GM23338 (cell line): ENCODE measurements at regions not wholly inside any gene's neighbourhood (a gene's known extent, or its start where the extent isn't known, plus 50 kb on each side); places are given as distances from the start of the nearest gene placed in this dataset.

ENCODE experiments used
- ATAC-seq: fragments of 200-7000 bp; cut with Tn5 transposase; 3 replicates; pipeline ENCODE4 v1.9.1; 2020
- DNase-seq: peaks from one replicate; pipeline ENCODE4 v3.0.0-alpha.2; 2015; ENCODE audit warnings: low spot score
- H2AFZ ChIP-seq: fragments of 200-600 bp; sonication (generic); 2 replicates; pipeline ENCODE4 v1.8.0; 2016; ENCODE audit warnings: antibody characterized with exemption, mild to moderate bottlenecking, moderate library complexity
- H3F3A ChIP-seq: fragments of 200-600 bp; sonication (generic); replicated peaks from 2 replicates; pipeline ENCODE4 v1.8.0; 2017; ENCODE audit warnings: antibody characterized with exemption, mixed run types, low read depth
- H3K27ac ChIP-seq: fragments of 200-600 bp; sonication (generic); 2 replicates; pipeline ENCODE4 v1.6.1; 2016; ENCODE audit warnings: low read depth
- H3K27me3 ChIP-seq: fragments of 200-600 bp; sonication (generic); 2 replicates; pipeline ENCODE4 v1.8.0; 2016; ENCODE audit warnings: mild to moderate bottlenecking, mixed run types, moderate library complexity; ENCODE audit not compliant: insufficient read depth
- H3K36me3 ChIP-seq: fragments of 200-600 bp; sonication (generic); 2 replicates; pipeline ENCODE4 v1.8.0; 2016; ENCODE audit warnings: mild to moderate bottlenecking; ENCODE audit not compliant: insufficient read depth
- H3K4me1 ChIP-seq: fragments of 200-600 bp; sonication (generic); 2 replicates; pipeline ENCODE4 v1.8.0; 2016; ENCODE audit warnings: mild to moderate bottlenecking, moderate library complexity; ENCODE audit not compliant: insufficient read depth
- H3K4me2 ChIP-seq: fragments of 200-600 bp; sonication (generic); 2 replicates; pipeline ENCODE4 v1.7.1; 2017; ENCODE audit warnings: mixed run types
- H3K4me3 ChIP-seq: fragments of 200-600 bp; sonication (generic); 2 replicates; pipeline ENCODE4 v1.6.1; 2016; ENCODE audit warnings: mixed run types
- H3K79me2 ChIP-seq: fragments of 200-600 bp; sonication (generic); replicated peaks from 2 replicates; pipeline ENCODE4 v1.8.0; 2017; ENCODE audit warnings: mild to moderate bottlenecking; ENCODE audit not compliant: insufficient read depth
- H3K9me2 ChIP-seq: fragments of 200-600 bp; sonication (generic); 2 replicates; pipeline ENCODE4 v1.8.0; 2017; ENCODE audit not compliant: insufficient read depth
- H4K20me1 ChIP-seq: fragments of 200-600 bp; sonication (generic); replicated peaks from 2 replicates; pipeline ENCODE4 v1.8.0; 2017; ENCODE audit warnings: mild to moderate bottlenecking; ENCODE audit not compliant: insufficient read depth
- H3K27ac Mint-ChIP-seq: 2 replicates; pipeline ENCODE4 v1.8.0; 2020; ENCODE audit warnings: inconsistent platforms, mild to moderate bottlenecking, moderate library complexity, mixed read lengths
- H3K27me3 Mint-ChIP-seq: 3 replicates; pipeline ENCODE4 v1.8.0; 2022; ENCODE audit warnings: low read depth, mild to moderate bottlenecking, moderate library complexity, mixed read lengths, inconsistent platforms; ENCODE audit not compliant: insufficient read depth, poor library complexity
- H3K36me3 Mint-ChIP-seq: 3 replicates; pipeline ENCODE4 v1.8.0; 2021; ENCODE audit warnings: low read depth, mild to moderate bottlenecking, inconsistent platforms, moderate library complexity, mixed read lengths
- H3K4me1 Mint-ChIP-seq: 3 replicates; pipeline ENCODE4 v1.8.0; 2020; ENCODE audit warnings: mild to moderate bottlenecking, inconsistent platforms, mixed read lengths
- H3K4me3 Mint-ChIP-seq: 3 replicates; pipeline ENCODE4 v1.8.0; 2021; ENCODE audit warnings: moderate library complexity, mild to moderate bottlenecking, inconsistent platforms, mixed read lengths
- H3K9me3 Mint-ChIP-seq: 3 replicates; pipeline ENCODE4 v1.8.0; 2020; ENCODE audit warnings: moderate library complexity, mild to moderate bottlenecking, inconsistent platforms, mixed read lengths
- CREB1 ChIP-seq: fragments of 250-450 bp; sonication (Bioruptor Pico); IDR thresholded peaks from 2 replicates; pipeline ENCODE4 v1.5.0; 2020; ENCODE audit warnings: low read depth, mild to moderate bottlenecking, moderate library complexity
- CTCF ChIP-seq, 2 experiments: fragments of 200-600 bp in 1 of 2; sonication (generic) in 1 of 2; conservative IDR thresholded peaks; 2 replicates each; pipeline versions ENCODE4 v1.5.1 to v1.6.1; 2016 to 2017; ENCODE audit warnings: antibody characterized with exemption in 2 of 2, low read depth in 2 of 2, mild to moderate bottlenecking in 2 of 2, moderate library complexity in 1 of 2
- ETS1 ChIP-seq: IDR thresholded peaks from 2 replicates; pipeline ENCODE4 v1.6.1; 2016; ENCODE audit warnings: antibody characterized with exemption
- EZH2 ChIP-seq: fragments of 200-600 bp; sonication (generic); IDR thresholded peaks from one replicate; pipeline ENCODE4 v1.8.0; 2017; ENCODE audit warnings: antibody characterized with exemption, mild to moderate bottlenecking, low read depth; ENCODE audit not compliant: unreplicated experiment
- EZH2phosphoT487 ChIP-seq: fragments of 200-600 bp; sonication (generic); IDR thresholded peaks from one replicate; pipeline ENCODE4 v1.8.1; 2018; ENCODE audit warnings: antibody characterized with exemption; ENCODE audit not compliant: unreplicated experiment
- JUNB ChIP-seq: IDR thresholded peaks from one replicate; pipeline ENCODE4 v1.6.1; 2016; ENCODE audit warnings: antibody characterized with exemption; ENCODE audit not compliant: unreplicated experiment
- NANOG ChIP-seq: IDR thresholded peaks from 2 replicates; pipeline ENCODE4 v1.6.1; 2016; ENCODE audit warnings: antibody characterized with exemption, borderline replicate concordance
- POLR2AphosphoS5 ChIP-seq: IDR thresholded peaks from 2 replicates; pipeline ENCODE4 v1.6.1; 2016; ENCODE audit warnings: antibody characterized with exemption, low read depth
- STAT1 ChIP-seq: IDR thresholded peaks from one replicate; pipeline ENCODE4 v1.6.1; 2016; ENCODE audit warnings: antibody characterized with exemption; ENCODE audit not compliant: unreplicated experiment
- ZNF114 ChIP-seq: fragments of 250-450 bp; sonication (Bioruptor Pico); IDR thresholded peaks from 2 replicates; pipeline ENCODE4 v1.5.0; 2020; ENCODE audit warnings: mild to moderate bottlenecking, moderate library complexity
- ZNF331 ChIP-seq: fragments of 250-450 bp; sonication (Bioruptor Pico); IDR thresholded peaks from 2 replicates; pipeline ENCODE4 v1.5.0; 2020; ENCODE audit warnings: low read depth, mild to moderate bottlenecking, moderate library complexity
- TF ChIP-seq, protein P1 (sequence below): IDR thresholded peaks from one replicate; pipeline ENCODE4 v1.6.1; 2018; ENCODE audit warnings: antibody characterized with exemption; ENCODE audit not compliant: unreplicated experiment
- TF ChIP-seq, protein P2 (sequence below): fragments of 250-450 bp; sonication (Bioruptor Pico); IDR thresholded peaks from 2 replicates; pipeline ENCODE4 v1.5.0; 2020; ENCODE audit warnings: mild to moderate bottlenecking, moderate library complexity

DNA sequence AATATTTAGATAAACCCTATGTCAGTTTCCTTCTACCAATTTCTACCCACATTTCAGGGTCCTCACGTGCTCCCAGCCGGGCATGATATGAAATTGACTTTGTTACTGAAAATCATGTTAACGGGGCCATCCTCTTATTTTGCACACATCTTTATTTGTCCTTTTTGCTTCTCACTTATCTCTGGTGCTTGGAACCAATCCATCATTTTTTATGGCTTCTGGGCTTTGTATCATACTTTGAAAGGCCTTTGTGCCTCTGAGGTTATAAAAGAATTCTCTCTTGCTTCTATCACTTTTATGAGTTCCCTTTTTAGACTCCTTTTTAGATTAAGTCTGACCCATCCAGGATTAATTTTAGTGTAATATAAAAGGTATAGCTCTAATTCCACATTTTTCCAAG lies 81.7 kb upstream of the PRNP start:
- TF ChIP-seq EZH2 (no peak), STAT1 (no peak), POLR2AphosphoS5 (no peak), CREB1 (CRISPR knock-in tag) (no peak), NANOG (no peak), ETS1 (no peak), JUNB (no peak), ZNF114 (CRISPR knock-in tag) (no peak), EZH2phosphoT487 (no peak), ZNF331 (CRISPR knock-in tag) (no peak), CTCF (conservative IDR thresholded peaks at IDR 0.05; ENCODE audit: low read depth in 2 of 2) (no peak)
- TF ChIP-seq, protein P1, sequence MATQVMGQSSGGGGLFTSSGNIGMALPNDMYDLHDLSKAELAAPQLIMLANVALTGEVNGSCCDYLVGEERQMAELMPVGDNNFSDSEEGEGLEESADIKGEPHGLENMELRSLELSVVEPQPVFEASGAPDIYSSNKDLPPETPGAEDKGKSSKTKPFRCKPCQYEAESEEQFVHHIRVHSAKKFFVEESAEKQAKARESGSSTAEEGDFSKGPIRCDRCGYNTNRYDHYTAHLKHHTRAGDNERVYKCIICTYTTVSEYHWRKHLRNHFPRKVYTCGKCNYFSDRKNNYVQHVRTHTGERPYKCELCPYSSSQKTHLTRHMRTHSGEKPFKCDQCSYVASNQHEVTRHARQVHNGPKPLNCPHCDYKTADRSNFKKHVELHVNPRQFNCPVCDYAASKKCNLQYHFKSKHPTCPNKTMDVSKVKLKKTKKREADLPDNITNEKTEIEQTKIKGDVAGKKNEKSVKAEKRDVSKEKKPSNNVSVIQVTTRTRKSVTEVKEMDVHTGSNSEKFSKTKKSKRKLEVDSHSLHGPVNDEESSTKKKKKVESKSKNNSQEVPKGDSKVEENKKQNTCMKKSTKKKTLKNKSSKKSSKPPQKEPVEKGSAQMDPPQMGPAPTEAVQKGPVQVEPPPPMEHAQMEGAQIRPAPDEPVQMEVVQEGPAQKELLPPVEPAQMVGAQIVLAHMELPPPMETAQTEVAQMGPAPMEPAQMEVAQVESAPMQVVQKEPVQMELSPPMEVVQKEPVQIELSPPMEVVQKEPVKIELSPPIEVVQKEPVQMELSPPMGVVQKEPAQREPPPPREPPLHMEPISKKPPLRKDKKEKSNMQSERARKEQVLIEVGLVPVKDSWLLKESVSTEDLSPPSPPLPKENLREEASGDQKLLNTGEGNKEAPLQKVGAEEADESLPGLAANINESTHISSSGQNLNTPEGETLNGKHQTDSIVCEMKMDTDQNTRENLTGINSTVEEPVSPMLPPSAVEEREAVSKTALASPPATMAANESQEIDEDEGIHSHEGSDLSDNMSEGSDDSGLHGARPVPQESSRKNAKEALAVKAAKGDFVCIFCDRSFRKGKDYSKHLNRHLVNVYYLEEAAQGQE: no peak
- TF ChIP-seq, protein P2, sequence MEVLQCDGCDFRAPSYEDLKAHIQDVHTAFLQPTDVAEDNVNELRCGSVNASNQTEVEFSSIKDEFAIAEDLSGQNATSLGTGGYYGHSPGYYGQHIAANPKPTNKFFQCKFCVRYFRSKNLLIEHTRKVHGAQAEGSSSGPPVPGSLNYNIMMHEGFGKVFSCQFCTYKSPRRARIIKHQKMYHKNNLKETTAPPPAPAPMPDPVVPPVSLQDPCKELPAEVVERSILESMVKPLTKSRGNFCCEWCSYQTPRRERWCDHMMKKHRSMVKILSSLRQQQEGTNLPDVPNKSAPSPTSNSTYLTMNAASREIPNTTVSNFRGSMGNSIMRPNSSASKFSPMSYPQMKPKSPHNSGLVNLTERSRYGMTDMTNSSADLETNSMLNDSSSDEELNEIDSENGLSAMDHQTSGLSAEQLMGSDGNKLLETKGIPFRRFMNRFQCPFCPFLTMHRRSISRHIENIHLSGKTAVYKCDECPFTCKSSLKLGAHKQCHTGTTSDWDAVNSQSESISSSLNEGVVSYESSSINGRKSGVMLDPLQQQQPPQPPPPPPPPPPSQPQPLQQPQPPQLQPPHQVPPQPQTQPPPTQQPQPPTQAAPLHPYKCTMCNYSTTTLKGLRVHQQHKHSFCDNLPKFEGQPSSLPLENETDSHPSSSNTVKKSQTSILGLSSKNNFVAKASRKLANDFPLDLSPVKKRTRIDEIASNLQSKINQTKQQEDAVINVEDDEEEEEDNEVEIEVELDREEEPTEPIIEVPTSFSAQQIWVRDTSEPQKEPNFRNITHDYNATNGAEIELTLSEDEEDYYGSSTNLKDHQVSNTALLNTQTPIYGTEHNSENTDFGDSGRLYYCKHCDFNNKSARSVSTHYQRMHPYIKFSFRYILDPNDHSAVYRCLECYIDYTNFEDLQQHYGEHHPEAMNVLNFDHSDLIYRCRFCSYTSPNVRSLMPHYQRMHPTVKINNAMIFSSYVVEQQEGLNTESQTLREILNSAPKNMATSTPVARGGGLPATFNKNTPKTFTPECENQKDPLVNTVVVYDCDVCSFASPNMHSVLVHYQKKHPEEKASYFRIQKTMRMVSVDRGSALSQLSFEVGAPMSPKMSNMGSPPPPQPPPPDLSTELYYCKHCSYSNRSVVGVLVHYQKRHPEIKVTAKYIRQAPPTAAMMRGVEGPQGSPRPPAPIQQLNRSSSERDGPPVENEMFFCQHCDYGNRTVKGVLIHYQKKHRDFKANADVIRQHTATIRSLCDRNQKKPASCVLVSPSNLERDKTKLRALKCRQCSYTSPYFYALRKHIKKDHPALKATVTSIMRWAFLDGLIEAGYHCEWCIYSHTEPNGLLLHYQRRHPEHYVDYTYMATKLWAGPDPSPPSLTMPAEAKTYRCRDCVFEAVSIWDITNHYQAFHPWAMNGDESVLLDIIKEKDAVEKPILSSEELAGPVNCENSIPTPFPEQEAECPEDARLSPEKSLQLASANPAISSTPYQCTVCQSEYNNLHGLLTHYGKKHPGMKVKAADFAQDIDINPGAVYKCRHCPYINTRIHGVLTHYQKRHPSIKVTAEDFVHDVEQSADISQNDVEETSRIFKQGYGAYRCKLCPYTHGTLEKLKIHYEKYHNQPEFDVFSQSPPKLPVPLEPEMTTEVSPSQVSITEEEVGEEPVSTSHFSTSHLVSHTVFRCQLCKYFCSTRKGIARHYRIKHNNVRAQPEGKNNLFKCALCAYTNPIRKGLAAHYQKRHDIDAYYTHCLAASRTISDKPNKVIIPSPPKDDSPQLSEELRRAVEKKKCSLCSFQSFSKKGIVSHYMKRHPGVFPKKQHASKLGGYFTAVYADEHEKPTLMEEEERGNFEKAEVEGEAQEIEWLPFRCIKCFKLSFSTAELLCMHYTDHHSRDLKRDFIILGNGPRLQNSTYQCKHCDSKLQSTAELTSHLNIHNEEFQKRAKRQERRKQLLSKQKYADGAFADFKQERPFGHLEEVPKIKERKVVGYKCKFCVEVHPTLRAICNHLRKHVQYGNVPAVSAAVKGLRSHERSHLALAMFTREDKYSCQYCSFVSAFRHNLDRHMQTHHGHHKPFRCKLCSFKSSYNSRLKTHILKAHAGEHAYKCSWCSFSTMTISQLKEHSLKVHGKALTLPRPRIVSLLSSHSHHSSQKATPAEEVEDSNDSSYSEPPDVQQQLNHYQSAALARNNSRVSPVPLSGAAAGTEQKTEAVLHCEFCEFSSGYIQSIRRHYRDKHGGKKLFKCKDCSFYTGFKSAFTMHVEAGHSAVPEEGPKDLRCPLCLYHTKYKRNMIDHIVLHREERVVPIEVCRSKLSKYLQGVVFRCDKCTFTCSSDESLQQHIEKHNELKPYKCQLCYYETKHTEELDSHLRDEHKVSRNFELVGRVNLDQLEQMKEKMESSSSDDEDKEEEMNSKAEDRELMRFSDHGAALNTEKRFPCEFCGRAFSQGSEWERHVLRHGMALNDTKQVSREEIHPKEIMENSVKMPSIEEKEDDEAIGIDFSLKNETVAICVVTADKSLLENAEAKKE: no peak
- no peaks in the 10 kb centered on the region for H4K20me1 ChIP-seq

More for the DNA sequence above, 81.7 kb upstream of the PRNP start:
- H3K4me1 ChIP-seq: no peaks in the 10 kb centered on the region
- H3K79me2 ChIP-seq: no peaks in the 10 kb centered on the region
- Mint-ChIP-seq H3K27me3 (peaks cover 2% of the 10 kb centered on the region), H3K4me1 (peaks cover 2% of the 10 kb centered on the region; the same call in 2 of the 3 replicates), H3K27ac (no peak overlapping the region), H3K4me3 (no peak overlapping the region), H3K9me3 (no peaks in the 10 kb centered on the region), H3K36me3 (no peaks in the 10 kb centered on the region)
- no peaks in the 10 kb centered on the region for H3K27me3 ChIP-seq
- no peak for DNase-seq
- H3K4me2 ChIP-seq: no peak overlapping the region
- no peaks in the 10 kb centered on the region for H3K9me2 ChIP-seq
- H2AFZ ChIP-seq: no peak overlapping the region
- no peak for ATAC-seq
- H3K27ac ChIP-seq: no peak overlapping the region
- no peak overlapping the region for H3K4me3 ChIP-seq
- no peaks in the 10 kb centered on the region for H3F3A ChIP-seq
- no peaks in the 10 kb centered on the region for H3K36me3 ChIP-seq
